NCI-H510A (cell line): ENCODE measurements at regions not wholly inside any gene's neighbourhood (a gene's known extent, or its start where the extent isn't known, plus 50 kb on each side); places are given as distances from the start of the nearest gene placed in this dataset.
A peak's percentile ranks its signal among the peaks of the same experiment; 100 is the strongest.

ENCODE experiments used
- DNase-seq: peaks from one replicate; lab custom pipeline; 2025; lab: John Stamatoyannopoulos, UW

DNA sequence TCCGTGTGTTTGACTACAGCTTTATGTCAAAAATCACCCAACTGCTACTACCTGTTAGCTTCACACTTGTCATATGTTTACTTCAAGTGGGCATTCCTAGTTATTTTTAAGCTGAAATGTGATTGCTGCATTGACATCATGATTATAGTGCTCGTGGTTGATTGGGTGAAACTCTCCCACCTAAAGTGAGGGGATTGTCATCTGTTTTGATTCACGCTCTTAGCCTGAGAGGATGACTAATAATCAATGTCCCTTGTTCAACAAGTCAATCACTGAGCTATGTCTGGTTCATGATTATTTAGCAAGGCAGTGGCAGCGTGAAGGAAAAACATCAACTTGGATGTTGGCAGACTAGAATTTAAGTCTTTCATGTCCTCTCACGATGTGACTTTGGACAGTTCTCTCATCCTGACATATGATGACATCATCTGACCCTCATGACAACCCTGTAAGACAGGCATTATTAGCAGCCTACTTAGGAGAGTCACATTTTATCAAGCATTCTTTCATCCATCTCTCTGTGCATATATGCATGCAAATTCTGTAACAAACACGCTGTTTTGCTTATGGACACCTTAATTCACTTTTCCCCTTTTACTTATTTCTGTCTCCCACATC is 352.6 kb upstream of the ZMIZ1 start:
- DNase-seq: no peak

DNA sequence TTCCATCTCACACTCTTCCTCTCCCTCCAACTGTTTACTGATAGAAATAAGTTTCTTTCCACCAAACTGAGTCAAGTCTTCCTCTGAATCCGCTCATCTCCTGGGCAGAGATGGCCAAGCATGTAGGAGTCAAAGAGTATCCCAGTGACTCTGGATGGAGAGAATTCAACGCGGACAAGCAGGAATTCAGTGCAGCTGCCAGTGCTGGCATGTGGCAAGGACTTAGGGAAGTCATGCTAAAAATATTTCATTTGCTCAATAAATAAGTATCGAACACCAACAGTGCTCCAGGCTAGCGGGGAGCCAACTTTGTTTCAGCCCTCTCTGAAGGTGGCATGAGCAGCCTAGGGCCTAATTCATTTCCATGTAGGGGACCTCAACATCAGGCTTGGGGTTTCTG is 351.6 kb upstream of the ZMIZ1 start:
- no peak for DNase-seq

DNA sequence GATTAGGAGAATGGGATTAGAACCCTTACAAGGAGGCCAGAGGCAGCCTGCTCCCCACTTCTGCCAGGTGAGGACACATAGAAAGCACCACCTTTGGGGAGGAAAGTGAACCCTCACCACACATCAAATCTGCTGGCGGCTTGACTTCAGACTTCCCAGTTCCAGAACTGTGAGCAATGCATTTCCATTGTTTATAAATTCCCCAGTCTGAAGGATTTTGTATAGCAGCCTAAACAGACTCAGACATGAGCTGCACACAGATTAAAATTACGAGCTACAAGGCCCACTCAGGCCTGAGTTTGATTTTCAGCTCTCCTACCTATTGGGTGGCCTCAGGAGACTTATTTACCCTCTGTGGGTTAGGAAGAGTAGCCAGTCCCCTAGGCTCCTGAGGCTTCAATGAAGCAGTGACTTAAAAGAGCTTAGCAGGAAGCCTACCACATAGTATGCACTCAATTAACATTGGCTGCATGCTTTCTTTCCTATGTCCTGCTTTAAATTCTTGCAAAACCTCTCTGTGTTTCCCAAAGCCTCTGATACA is 350.7 kb upstream of the ZMIZ1 start:
- no peak for DNase-seq

DNA sequence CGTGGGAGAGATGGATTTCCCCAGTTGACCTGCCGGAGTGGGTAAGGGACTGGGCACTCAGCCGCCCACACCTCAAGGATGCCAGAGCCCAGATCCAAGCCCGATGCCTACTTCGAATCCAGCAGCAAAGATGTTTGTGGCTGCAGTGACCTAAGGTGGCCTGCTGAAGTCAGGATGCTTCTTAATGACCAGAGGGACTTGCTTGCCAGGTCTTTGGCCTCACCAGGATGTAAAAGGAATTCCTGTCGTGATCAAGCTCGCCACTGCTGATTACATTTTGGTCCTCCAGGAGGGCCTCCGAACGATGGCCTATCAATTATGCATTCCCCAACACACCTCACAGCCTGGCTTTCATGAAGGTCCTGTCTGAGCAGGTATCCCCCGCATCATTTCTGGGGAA is 349.5 kb upstream of the ZMIZ1 start:
- DNase-seq: no peak

DNA sequence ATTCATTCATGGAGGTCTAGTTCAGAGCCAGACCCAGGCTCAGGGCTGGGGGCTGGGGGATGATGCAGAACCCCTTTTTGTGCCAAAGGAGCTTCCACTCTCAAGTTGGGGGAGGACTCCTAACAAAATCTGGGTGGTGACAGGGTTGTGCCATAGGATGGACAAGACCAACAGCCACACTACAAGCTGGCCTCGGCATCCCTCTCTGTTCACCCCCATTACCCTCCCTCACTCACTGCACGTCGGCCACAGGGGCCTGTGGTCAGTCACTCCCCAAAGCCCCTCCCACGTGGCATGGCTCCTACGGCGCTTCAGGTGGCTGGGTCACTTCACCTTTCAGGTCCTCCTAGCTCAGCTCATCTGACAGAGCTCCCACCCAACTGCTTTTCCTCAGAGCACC is 348.7 kb upstream of the ZMIZ1 start:
- no peak for DNase-seq

DNA sequence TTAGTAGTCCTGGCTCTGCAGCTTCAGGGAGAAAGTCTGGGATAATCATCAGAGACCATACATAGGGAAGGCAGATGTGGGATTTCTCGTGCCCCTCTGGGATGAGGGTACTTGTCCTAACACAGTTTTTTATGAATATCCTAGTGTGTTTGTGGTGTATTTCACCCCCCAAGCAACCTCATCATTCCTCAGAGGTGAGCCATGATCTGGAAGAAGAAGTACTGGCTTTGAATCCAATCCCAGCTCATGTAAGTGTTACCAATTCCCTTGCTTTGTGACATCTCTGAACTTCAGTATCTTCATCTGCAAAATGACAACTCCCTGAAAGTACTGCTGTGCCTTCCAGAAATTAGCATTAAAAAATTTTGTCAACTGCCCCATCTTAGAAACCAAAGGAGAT is 347.5 kb upstream of the ZMIZ1 start:
- no peak for DNase-seq

DNA sequence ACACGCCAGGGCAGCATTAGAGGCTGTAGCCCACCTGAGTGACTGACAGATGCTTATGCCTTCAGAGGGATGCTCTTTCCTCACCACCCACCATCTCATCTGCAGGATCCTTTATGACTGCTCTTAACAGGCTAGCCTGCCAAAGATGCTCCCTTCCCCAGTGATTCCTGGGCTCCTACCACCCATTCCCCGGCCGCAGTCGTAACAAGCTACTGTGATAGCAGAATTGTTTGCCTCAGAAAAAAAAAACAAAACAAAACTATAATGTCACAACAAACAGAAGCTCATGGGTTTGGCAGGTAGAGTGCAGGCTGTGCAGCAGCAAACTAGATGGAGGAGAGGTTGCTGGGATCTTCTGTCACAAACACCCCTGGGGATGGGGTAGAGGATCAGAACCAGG is 343.9 kb upstream of the ZMIZ1 start:
- no peak for DNase-seq

DNA sequence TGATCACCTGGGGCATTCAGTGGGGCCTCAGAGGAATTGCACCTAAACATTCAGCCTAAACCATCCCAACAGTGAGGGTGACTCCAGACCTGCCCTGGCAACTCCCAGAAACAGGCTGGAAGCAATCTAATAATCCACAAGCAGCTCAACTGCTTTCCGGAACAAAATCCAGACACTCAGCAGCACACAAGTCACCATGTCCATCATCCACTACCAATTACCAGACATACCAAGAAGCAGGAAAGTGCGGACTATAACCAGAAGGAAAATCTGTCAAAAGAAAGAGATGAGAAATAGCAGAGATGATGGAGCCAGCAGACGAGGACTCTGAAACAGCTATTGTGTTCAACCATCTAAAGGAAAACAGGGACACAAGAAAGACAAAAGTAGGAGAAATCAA is 342.6 kb upstream of the ZMIZ1 start:
- no peak for DNase-seq

DNA sequence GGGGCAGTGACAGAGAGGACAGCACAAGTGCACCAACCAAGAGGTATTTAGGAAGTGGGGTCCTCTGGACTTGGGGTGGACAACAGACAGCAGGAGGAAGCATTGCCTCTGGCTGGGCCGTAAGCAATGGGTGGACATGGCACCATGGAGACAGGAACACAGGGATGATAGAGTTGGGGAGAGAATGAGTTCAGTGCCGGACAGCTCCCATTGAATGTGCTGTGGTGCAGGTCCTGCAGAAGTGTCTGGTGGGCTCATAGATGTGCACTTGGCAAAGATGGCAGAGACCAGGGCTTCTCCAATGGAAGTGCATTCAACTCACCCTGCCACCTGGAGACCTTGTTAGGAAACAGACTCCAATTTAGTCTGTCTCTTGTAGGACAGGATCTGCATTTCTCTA is 341.5 kb upstream of the ZMIZ1 start:
- no peak for DNase-seq

DNA sequence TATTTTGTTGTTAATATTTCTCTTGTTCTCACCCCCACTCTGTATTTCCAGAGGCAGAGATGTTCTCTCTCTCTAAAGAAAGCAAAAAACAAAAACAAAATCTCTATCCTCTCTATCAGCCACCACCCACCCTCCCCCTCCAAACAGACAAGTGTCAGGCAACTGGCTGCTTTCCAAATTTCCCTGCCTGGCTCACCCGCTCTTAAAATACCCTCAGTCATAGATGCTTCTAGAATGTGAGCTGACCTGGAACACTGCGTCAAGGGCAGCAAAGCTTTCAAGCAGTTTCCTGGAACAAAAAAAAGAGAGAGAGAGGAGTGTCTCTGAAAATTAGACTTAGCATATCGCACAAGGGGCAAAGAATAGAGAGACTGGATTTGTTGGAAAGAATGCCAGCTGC is 341.0 kb upstream of the ZMIZ1 start:
- peak; percentile 57 for DNase-seq

DNA sequence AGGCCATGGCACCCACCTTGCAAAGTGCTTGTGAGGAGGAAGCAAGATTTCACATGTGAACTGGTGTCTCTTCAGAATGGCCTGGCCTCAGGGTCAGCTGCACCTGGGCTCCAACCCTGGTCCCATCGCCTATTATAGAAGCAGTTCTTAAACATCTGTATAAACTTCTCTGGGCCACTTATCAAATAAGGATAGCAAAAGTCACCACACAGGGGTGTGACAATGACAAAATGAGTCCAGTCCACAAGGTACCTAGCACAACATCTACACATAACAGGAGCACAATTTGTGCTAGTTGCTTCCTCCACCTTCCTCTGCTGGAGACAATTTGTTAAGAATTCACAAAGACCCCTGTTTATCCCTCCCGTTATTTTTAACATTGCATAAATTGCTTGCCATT is 340.6 kb upstream of the ZMIZ1 start:
- no peak for DNase-seq

DNA sequence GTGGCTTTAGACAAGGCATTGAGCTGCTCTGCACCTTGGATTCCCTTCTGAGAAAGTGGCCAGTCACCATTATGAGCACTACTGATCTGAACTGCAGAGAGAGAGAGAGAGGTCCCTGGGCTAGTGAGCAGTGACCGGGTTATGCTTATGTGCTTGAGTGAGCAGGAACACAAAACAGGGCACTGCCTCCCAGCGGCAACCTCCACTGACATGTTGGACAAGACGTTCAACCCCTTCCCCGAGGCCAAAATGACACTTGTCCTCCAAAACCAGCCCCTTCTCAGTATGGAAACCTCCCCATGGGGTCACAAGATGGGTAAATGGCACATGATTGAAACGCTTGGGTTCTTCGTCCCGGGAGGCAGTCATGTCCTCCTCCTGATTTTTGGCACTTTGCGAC is 339.4 kb upstream of the ZMIZ1 start:
- DNase-seq: no peak

DNA sequence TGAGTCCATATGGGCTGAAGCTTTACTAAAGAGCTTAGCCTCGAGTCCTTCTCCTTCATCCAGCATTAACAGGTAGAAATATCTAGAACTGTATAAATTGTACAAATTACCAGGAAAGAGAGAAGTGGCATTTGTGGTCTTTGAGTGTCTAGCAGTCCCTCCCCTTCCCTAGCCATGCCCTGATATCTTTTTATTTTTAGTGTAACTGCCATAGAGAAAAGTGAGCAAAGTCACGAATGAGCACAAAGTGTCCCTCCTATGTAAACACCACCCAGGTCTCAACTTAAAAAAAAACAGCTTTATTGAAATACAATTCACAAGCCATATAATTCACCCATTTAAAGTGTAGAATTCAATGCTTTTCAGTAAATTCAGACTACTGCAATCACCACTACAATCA is 339.0 kb upstream of the ZMIZ1 start:
- no peak for DNase-seq

DNA sequence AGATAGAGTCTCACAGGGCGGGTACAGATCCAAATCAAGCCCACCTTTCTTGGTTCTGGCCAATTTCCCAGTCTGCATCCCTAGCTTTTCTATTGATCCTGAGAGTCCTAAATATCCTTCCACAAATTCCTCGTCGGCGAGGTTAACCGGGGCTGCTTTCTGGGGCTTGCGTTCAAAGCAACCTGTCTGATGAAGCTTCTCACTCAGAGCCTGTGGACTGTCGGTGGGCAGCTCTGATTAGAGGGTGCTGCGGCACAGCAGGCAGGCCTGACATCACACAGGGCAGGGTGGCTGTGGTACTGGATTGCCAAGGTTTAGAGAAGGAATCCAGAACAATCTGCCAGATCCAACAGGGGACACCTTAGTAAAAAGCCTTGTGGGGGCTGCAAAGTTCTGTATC is 338.0 kb upstream of the ZMIZ1 start:
- DNase-seq: no peak

DNA sequence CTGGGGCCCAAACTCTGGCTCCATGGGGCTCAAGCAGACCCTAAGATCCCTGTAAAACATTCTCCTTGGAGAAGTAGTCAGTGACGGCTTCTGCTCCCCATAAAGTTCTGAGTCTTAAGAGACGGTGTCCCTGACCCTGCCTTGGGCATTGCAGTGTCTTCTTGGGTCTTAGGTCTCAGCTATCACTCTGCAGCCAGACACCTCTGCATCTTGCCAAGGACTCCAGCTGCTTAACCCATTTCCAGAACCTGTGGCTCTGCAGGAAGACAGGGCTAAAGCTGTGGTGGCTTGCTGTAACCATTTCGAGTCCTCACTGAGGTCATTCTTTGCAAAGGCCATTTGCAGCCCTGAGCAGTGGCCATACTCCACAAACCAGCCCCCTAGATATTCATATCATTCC is 337.1 kb upstream of the ZMIZ1 start:
- no peak for DNase-seq

DNA sequence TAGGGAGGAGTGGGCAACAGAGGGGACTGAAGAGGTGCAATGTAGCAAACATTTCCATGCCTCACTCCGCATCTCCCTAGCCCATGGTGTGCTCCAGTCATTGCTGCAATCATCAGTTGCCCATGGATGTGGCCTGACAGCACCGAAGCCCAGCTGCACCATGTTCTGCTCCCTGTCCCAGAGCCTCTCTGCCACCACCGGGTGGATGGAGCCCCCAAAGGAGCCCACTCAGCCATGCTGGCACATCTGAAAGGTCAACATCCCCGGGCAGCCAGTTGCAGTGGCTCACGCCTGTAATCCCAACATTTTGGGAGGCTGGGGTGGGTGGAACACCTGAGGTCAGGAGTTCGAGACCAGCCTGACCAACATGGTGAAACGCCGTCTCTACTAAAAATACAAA is 336.4 kb upstream of the ZMIZ1 start:
- no peak for DNase-seq

DNA sequence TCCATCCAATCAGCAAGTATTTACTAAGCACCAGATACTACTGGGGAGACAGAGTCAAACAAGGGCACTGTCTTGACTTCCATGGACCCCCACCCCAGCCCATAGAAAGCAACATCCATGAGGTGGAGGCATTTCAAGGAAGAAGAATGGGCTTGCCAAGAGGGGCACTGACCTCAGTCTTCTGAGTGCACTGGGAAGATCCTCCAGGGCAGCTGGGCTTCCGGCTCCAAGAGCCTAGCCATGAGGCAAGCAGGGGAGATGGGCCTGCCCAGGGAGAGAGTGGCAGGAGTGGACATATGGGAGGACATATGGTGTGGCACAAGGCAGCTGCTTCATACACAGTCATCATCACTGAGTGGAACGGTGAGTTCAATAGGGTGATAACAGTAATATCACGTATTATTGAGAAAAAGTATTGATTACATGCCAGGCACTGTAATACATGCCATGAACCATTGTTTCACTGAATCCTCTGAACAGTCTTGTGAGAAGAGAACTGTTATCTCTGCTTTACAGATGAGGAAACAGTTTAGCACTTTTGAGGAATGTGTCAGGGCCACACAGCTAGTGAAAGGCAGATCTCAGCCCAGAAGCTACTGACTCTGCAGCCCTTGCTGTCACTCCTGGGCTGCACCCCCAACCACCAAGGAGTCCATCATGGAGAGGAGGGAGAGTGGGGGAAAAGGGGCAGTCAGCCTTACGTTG is 331.7 kb upstream of the ZMIZ1 start:
- no peak for DNase-seq

DNA sequence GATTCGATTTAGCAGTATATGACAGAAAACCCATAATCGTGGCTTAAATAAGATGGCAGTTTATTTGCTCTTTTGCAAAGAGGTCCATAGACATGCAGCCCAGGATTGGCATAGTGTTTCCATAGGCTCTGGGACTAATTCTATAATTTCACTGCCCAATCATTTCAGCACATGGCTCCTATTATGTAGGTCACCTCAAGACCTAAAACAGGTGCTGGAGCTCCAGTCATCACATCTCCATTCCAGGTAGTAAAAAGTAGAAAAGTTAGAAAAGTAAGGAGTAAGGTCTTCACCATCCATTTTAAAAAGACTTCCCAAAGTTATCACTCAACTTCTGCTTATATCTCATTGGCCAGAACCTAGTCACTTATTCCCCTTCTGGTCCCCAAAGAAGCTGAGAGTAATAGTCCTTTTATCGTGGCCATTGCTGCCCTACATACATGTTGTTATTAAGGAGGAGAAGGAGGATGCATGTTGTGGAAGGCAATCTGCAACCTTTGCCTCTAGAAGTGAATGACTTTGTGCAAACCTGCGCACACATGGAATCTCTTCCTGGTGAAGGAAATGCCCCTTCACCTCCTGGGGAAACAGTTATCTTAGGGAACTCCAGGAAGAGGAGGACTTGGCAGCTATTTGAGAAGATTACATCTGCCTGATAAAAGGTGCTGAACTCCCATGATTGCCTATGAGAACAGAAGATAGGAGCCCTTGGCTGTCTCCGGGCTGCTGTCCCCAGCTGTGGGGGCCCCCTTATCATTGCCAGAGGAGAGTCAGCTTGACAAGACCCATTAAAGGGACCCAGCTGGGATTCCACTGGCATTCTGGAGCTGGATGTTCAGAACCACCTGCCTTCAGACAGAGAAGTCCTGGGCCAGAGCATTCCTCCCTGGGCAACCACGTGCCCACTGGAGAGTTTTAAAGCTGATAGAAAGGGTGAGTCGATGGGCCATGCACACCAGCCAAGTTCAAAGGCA is 330.6 kb upstream of the ZMIZ1 start:
- no peak for DNase-seq

DNA sequence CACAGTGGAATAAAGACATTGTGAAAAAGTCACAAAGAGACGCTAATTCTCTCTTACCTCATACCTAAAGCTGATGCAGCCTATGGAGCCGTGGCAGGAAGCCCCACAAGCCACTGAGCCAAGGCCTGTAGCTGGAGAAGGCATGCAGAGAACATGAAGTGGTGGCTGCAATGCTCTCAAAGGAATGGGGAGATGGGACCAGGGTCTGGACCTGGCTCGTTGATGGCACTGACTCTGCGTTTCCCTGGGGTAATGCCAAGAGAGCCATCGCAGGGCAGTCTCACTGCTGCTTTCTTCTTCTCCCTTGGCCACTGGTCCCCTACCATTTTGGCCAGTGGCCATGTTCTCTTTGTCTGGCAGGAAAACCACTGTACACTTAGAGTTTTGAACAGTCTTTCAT is 329.9 kb upstream of the ZMIZ1 start:
- DNase-seq: no peak

DNA sequence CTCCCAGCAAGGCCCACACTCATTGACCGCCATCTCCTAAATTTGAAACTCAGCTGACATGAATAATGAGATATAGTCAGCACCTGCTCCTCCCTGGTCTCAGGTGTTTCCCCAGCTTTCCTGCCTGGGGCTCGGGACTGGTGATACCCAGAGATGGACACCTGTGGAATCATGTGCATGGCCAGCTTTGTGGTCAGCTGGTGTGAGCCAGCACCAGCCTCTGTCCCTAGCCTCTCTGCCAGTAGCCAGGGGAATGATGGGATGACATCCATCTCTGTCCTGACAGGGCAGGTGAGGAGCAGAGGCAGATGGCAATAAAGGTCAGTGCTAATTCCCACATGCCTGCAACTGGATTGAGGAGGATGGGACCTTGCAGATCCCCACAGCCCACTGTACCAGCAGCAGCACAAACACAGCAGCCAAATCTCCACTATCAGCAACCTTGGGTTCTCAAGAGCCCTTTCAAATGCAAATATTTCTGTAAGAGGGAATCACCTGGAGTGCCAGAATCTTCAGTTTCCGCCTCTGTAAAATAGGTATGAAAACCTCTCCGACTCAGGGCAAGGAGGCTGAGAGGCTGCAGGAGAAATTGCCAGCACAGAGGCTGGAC is 329.2 kb upstream of the ZMIZ1 start:
- DNase-seq: no peak

DNA sequence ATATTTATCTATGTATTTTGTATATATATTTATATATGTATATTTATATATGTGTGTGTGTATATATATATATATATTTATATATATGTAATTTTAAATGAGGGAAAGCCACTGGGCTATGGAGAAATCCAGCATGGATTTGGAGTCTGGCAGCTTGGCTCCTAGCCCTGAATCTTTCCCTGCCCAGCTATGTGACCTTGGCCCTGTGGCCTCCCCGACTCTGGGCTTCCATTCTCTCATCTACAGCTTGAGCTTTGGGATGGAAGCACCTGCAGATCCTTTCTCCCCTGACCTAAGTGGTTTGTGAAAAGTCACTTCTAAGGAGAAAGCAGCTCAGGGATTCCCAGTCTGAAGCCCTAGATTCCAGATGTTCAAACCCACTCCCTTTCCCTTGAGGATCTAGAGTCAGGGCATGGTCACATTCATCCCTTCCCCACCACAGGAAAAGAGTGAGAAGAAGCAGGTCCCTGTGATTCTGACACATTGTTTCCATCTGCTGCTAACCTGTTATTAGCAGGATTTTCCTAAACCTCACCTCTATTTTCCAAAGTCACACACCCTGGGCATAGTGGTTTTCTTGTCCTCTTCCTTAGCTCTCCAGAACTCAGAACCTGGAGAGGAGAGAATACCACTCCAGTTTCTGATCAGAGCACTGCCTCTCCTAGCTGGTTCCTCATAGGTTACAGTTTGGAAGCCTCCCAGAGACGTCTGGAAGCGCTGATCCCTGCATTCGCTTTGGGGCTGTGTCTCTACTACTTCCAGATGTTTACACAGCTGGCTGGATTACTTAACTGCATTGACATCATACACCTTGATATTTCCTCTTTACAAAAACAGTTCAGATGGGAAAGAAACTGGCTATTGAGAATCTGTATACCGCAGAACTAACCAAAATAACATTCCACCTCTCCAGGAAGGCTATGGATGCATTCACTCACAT is 327.5 kb upstream of the ZMIZ1 start:
- DNase-seq: no peak
